ENCODE measurements at regions not wholly inside any gene's neighbourhood (a gene's known extent, or its start where the extent isn't known, plus 50 kb on each side); places are given as distances from the start of the nearest gene placed in this dataset.

DNA sequence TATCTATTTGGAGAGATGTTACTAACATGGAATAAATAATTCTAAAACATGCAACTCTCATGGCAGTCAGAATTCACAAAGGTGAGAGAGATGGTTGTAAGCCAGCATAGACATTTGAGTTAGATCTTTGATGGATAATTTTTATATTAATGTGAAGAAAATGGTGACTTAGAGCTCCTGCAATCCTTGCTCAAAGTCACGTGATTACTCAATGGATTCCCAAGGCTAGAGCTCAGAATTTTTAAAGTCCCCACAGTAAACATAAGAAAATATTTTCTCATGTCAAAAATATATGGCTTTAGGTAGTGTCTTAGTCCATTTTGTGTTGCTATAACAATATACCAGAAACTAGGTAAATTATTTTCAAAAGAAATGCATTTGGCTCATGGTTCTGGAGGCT, 281.5 kb upstream of the PRKD1 start:
- TF ChIP-seq, protein P1, sequence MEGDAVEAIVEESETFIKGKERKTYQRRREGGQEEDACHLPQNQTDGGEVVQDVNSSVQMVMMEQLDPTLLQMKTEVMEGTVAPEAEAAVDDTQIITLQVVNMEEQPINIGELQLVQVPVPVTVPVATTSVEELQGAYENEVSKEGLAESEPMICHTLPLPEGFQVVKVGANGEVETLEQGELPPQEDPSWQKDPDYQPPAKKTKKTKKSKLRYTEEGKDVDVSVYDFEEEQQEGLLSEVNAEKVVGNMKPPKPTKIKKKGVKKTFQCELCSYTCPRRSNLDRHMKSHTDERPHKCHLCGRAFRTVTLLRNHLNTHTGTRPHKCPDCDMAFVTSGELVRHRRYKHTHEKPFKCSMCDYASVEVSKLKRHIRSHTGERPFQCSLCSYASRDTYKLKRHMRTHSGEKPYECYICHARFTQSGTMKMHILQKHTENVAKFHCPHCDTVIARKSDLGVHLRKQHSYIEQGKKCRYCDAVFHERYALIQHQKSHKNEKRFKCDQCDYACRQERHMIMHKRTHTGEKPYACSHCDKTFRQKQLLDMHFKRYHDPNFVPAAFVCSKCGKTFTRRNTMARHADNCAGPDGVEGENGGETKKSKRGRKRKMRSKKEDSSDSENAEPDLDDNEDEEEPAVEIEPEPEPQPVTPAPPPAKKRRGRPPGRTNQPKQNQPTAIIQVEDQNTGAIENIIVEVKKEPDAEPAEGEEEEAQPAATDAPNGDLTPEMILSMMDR (IDR thresholded peaks at IDR 0.05; ENCODE audit: low read length, missing control alignments): no peak
- DNase-seq (ENCODE audit: low read depth): no peak
- H3K4me3 ChIP-seq (replicated peaks; ENCODE audit: low read depth, low read length): no peak overlapping the region

DNA sequence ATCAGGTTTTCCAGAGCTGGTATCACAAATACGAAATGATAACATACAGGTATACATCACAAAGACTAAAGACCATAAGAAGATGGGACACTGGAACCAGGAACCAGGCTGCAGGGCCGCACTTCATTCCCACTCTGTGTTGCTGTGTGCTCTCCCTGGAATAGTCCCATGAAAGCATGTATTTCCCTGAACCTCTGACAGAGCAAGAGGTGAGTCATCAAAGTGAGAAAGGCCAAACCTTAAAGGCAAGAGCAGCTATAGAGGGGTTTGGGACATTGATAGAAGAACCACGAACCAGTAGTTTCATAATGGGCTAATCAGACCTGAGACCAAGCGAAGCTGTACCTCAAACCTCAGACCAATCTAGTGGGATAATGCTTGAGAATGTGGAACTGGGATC, 283.0 kb upstream of the PRKD1 start:
- H3K4me3 ChIP-seq (replicated peaks; ENCODE audit: low read depth, low read length): no peak overlapping the region
- peak; percentile 29 for DNase-seq (ENCODE audit: low read depth)
- TF ChIP-seq, protein P1 (IDR thresholded peaks at IDR 0.05; ENCODE audit: low read length, missing control alignments): no peak

DNA sequence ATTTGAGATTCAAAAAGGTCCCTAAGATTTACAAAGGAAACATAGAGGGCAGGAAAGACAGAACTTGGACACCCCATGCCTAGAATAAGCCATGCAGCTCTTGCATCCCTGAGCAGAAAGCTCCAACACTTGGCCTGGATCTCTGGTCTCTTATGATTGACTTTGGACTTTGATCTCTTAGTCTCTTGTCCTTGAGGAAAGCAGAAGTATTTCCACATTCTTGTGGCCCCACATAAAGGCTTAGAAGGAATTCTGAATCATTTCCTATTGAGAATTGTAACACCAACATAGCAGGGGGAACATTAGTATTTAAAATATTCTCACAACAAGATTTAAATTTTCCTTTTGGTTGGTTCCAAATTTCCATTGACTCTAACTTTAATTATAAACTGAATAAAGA, 283.7 kb upstream of the PRKD1 start:
- no peak overlapping the region for H3K4me3 ChIP-seq (replicated peaks; ENCODE audit: low read depth, low read length)
- TF ChIP-seq, protein P1 (IDR thresholded peaks at IDR 0.05; ENCODE audit: low read length, missing control alignments): no peak
- peak; percentile 59 for DNase-seq (ENCODE audit: low read depth)

DNA sequence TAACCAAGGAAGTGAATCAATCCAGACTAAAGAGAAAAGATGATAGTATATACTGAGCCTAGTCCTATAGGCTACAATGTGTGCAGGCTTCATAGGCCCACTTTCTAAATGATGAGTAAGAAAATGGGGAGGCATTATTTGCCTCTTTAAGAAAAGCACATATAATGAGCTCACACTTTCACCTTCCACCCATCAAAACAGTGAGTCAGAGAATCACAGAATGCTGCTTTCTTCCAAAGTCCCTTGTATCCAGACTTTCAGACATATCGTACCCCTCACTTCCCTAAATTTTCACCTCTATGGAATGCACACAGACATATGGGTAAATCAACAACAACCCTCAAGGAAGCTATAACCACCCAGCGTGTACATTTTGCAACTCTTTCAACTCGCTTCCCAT, 286.4 kb upstream of the PRKD1 start:
- TF ChIP-seq, protein P1 (IDR thresholded peaks at IDR 0.05; ENCODE audit: low read length, missing control alignments): no peak
- H3K4me3 ChIP-seq (replicated peaks; ENCODE audit: low read depth, low read length): no peak overlapping the region
- peak; percentile 24 for DNase-seq (ENCODE audit: low read depth)

DNA sequence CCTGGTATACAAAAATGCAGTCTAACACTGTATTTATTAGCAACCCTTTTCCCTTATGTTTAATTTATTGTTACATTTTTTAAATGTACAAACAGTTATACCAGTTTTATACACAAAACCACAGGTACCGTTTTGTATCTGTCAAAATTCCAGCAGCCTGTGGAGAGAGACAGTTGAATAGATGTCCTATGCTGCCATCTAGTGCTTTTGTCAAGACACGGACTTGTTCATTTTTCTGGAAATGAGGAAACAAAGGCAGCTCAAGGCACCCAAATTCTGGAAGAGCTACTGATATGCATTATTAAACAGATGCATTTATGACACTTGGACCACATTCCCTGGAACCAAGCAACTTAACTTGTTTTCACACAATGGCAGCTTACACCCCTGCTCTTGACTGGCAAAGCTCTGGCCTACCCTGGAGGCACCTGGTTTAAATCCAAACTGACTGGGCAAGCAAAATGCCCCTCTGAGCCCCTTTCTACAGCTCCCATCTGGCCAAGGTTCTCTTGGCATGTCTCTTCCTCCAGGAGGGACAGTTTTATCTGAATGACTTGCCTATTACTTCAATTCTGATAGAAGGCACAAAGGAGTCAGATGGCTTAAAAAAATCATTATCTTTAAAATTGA, 286.9 kb upstream of the PRKD1 start:
- peak; percentile 88 for DNase-seq (ENCODE audit: low read depth)
- TF ChIP-seq, protein P1 (IDR thresholded peaks at IDR 0.05; ENCODE audit: low read length, missing control alignments): peak; percentile 68
- H3K4me3 ChIP-seq (replicated peaks; ENCODE audit: low read depth, low read length): no peak overlapping the region

DNA sequence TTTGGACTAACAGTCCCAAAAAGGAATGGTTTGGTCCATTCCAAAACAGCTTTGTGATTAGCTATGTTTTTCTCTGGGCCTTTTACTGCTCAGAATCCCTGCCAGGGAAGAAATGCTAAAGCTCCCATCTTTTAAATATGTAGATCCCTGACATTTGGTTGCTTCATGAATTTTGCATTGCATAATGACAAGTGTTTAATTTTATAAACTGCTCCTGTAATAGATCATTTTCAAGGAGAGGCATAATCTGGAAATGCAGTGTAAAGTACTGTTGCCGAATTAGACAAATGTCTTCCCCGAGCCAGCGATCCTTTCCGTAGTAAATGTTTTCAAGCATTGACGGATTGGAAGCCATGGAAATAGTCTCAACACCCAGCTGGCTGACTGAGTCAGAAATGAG, 291.3 kb upstream of the PRKD1 start:
- DNase-seq (ENCODE audit: low read depth): no peak
- no peak overlapping the region for H3K4me3 ChIP-seq (replicated peaks; ENCODE audit: low read depth, low read length)
- TF ChIP-seq, protein P1 (IDR thresholded peaks at IDR 0.05; ENCODE audit: low read length, missing control alignments): no peak

DNA sequence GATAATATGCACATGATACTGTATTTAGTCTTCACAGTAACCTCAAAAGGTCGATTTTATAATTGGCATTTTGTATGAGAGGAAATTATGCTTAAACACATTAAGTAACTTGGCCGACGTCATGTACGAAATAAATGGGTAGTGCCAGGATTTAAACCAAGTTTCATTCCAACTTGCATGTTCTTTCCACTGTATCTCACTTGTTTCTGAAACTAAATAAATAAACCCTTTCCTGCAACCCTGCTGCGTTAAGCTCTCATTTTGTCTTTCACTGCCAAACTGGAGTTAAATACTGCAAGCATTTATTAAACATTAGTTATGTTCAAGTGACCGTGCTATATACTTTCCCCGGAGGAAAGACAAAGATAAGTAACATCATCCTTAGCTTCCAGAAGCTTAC, 293.9 kb upstream of the PRKD1 start:
- H3K4me3 ChIP-seq (replicated peaks; ENCODE audit: low read depth, low read length): no peak overlapping the region
- DNase-seq (ENCODE audit: low read depth): no peak
- TF ChIP-seq, protein P1 (IDR thresholded peaks at IDR 0.05; ENCODE audit: low read length, missing control alignments): no peak

All from fibroblast of pulmonary artery (primary cell).